Activated CD4-positive, CD25-positive, alpha-beta regulatory T cell (primary cell): ENCODE measurements at regions not wholly inside any gene's neighbourhood (a gene's known extent, or its start where the extent isn't known, plus 50 kb on each side); places are given as distances from the start of the nearest gene placed in this dataset.
"Not testable (repeated sequence)": the region's sequence is repeated elsewhere in the genome, so short reads cannot be mapped to it uniquely, and the experiment has no call there.

ENCODE experiments used
- DNase-seq, 4 experiments: peaks; one replicate each; lab custom pipeline; 2025; lab: John Stamatoyannopoulos, UW

DNA sequence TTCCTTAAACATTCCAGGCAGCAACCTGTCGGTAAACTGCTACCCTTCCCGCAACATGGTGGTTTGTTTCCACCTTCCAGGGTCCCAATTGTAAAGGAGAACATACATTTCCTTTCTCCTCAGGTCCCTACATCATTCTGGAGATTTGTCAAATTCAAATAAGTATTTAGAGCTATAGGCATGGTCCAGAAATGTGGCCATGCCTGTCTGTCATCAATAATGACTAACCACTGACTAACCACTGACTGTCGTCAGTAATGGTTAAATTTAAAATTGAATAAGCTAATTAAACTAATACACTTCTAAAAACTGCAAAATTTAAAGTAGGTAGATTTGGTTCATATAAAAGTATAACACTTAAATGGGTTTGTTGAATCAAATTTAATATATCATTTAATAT lies 984.0 kb upstream of the SLC39A10 start:
- no peak for DNase-seq

- DNase-seq, result no peak
Observed at GRCh38 chr2:194661431-194661830, 995.6 kb upstream of the SLC39A10 start.

- not testable (repeated sequence) for DNase-seq
Observed at GRCh38 chr2:194639057-194639456, 1018.0 kb upstream of the SLC39A10 start.

DNA sequence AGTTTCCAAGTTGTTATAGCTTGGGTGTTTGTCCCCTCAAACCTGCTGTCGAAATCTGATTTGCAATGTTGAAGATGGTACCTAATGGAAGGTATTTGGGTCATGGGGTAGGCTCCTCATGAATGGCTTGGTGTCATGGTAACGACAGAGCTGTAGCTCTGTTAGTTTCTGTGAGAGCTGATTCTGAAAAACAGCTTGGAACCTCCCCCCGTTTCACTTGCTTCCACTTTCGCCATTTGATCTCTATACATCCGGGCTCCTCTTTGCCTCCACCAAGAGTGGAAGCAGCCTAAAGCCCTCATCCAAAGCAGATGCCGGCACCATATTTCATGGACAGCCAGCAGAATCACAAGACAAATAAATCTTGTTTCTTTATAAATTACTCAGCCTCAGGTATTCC lies 1035.1 kb upstream of the SLC39A10 start:
- no peak for DNase-seq

- no peak for DNase-seq
Observed at GRCh38 chr2:194619366-194619765, 1037.7 kb upstream of the SLC39A10 start.

GRCh38 chr2:194618432-194618831 lies 1038.6 kb upstream of the SLC39A10 start:
- no peak for DNase-seq

- no peak for DNase-seq
Observed at GRCh38 chr2:194616334-194616733, 1040.7 kb upstream of the SLC39A10 start.

DNA sequence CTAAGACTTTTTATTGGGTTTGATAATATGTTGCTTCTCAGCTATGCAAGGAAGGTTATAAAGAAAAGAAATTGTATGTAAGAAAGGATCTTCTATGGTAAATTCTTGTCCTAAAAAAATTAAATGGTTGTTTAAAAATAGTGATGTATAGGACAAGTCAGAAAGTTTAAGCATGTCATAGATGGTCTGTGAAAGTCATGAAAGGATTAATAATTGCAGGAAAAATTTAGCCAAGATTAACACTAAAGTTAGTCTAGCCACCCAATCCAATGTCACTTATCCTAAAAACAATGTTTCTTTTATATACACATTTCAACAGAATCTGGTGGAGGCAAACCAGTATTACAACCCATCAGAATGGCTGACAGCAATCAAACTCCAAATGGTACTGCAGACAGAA lies 1046.7 kb upstream of the SLC39A10 start:
- DNase-seq, result no peak

DNA sequence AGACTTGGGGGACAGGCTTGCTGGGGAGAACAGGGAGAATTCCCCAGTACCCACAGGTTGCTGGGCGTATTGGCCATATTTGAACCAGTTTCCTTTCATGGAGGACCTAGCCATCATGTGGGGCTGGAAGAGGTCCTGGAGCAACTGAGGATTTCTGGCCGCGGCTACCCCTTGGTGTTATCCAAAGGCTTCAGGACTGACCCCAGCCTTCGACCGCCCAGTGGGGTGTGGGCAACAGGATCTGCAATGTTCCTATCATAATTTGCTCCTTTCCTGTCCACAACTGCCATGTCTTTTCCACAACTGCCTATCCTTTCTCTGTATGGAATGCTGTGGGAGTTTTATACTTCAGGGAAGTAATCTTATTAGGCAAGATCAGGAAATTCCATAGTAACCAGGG lies 1053.6 kb upstream of the SLC39A10 start:
- DNase-seq, result no peak

- DNase-seq, result no peak
Observed at GRCh38 chr2:194602750-194603149, 1054.3 kb upstream of the SLC39A10 start.

DNA sequence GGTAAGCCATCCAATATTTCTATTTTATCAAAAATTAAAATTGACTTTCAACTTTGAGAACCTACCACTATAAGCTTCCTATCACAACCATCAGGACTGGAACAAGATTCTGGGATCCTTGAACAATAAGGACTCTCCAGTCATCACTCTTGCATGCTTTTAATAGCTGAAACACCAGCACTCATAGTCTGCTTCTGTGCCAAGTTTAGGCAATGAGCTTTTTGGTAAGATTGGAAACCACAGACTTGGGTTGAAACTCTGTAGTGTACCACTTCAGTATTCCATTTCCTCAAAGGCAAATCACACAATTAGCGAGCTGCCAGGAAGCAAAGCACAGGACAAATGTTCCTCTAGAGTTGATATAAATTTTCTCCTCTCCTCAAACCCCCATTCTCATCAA lies 1065.8 kb upstream of the SLC39A10 start:
- DNase-seq, result no peak

DNA sequence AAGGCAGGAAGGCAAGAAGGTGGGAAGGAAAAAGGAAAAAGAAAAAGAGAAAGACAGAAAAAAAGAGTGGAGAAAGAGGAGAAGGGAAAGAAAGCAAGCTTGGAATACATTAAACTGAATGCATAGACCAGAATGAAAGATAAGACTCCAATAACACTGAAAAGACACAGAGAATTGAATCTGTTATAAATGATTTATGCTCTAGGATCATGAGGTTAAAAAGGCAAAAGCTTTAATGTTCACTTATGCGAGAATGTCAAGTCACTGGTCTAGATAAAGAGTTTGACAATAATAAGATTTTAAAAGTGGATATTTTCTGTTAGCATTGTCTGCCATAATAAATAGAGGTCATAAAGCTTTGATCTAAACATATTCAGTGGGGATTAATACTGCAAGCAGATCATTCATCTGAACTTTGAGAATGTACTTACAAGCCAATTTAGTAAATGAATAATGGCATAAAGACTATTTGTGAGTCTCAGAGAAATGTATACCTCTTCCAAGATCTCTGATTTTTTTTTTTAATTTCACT lies 1069.2 kb upstream of the SLC39A10 start:
- DNase-seq, result no peak

DNA sequence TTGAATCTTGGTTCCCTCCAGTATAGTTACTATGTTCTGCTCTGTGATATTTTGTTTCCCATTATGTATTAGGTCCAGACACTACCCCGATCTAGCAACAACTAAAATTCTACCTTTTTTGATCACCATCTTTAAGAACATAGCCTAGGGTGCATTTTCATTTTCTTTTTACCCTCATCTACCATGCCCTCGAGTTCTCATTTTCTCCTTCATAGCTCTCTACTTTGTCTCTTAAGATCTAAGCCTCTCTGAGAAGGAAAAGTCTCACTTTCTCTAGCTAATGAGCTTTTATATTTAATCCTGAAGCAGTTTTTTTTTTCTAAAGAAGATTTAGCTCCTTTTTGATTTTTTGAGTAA lies 1089.4 kb upstream of the SLC39A10 start:
- DNase-seq, result no peak

DNA sequence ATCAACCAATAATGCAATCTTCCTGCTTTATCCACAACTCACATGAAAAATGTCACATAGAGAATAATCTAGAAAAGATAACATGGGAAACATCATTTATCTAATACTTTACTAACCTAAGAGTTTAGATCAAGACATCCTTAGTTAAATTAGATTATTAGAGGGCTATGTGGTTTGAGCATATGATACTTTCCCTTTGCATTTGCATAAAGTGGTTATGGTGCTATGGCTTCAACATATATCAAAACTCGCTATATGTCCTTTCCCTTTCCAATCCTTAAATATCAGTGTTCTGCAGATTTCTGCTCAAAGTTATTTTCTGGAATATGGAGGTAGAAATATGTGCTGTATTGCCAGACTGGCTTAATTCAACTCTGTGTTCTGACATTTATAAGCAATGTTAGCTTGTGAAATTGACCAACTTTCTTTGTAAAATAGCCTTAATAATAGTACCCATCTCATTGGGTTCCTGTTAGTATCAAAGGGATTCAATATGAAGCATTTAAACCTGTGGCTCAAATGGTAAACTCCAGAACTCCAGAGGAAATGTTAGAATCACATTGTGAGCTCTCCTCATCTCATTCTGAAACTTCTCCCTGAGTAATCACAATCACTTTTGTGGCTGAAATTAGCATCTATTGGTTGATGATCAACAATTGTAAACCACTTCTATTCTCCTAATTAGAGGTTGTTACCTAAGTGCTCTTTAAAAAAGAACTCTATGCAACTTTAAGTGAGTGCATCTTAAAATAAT lies 1089.9 kb upstream of the SLC39A10 start:
- DNase-seq, result no peak

DNA sequence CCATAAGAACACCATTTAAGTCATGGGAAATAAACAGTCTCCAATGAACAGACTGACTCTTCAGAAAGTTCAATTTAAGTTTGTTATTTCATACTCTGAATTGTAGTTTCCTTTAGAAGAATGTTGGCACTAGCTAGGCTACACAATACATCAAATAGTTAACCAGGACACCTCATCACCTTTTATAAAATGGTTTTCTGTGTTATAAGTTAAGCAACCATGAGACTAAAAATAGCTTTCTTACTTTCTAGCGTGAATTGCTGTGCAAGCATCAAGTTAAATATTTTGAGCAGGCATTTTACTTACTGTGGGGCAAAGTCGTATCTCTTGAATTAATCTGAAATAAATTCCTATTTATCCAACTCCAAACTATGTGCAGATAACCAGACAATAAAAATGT lies 1092.6 kb upstream of the SLC39A10 start:
- no peak for DNase-seq

- DNase-seq, result no peak
Observed at GRCh38 chr2:194562329-194562728, 1094.7 kb upstream of the SLC39A10 start.

DNA sequence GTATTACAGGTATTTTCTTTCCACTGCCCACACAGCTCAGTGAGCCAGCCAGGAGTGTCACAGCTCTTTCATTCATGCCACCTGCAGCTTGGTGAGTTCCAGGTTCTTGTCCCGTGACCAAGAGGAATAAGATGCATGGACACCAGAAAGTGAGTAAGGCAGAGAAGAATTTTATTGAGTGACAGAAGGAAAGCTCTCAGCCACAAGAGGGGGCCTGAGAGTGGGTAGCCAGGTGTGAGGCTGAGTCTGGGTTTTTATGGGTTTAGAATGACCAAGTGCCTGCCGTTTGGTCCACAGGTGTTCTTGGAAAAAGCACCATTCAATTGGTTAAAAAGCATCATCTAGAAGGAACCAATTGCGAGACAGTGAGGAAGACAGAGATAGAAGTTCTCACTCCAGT lies 1097.1 kb upstream of the SLC39A10 start:
- DNase-seq, result no peak

- no peak for DNase-seq
Observed at GRCh38 chr2:194559523-194559922, 1097.5 kb upstream of the SLC39A10 start.

DNA sequence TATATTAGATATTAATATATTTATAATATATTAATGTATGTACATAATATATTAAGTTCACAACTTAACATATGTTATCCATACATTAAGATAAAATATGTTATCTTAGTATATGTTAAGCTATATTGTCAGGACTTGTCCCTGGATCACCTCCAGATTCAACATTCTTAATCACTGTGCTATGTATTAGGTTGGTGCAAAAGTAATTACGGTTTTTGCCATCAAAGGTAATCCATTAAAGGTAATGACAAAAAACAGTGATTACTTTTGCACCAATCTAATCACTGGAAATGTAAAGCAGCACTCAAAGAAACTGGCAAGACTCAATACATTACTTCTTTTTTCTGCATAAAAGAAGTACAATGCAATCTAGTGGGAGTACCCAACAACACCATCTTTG lies 1099.0 kb upstream of the SLC39A10 start:
- no peak for DNase-seq

DNA sequence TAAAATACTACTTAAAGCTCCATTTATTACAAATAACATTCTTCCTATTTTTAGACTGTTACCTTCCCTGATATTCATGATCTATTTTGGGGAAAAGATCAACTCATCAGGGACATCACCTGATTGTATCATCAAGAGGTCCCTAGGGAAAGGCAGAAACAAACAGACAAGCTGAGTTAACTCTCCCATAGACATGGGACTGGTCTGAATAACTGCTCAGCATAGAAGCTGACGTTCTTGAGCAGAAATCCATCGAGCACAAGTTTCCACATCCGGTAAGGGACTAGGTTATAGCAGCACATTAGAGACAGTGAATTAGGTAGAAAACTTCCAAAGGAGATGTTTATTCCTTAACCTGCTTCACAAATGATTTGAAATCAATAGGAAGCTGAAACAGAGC lies 1100.4 kb upstream of the SLC39A10 start:
- no peak for DNase-seq

- no peak for DNase-seq
Observed at GRCh38 chr2:194553980-194554379, 1103.0 kb upstream of the SLC39A10 start.

DNA sequence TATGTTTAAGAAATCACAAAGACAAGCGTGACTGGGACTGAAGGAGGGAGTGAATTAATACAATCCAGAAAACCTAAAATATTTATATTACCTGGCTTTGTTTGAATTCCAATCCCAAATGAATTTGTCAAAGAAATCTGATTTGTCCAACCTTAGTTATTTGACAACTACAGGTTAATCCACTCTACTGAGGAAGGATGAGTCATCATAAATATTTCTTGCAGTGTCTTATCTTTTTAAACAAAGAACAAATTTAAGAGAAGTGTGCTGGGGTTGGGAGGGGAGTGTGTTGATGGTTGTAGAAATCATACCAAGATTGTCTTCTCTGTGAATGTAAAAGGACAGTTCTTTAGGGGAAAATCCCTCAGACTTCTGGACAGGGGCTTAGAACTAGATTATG lies 1106.3 kb upstream of the SLC39A10 start:
- no peak for DNase-seq

DNA sequence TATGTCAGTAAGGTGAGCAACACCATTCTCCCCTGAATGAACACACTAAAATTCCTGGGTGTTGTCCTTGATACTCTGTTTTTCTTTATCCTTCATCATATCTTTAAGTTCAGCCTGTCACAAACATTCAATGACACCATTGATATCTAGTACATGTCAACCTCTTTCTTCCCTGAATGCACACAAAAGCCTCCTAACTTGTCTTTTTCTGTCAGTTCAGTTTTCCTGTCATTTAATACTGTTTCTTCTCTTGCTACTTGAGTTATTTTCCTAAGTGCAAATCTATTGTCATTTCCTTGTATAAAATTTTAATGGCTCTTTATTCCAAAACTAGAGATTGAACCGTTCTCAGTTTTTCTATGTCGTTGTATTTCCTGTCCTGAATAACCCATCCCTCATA lies 1107.6 kb upstream of the SLC39A10 start:
- no peak for DNase-seq

DNA sequence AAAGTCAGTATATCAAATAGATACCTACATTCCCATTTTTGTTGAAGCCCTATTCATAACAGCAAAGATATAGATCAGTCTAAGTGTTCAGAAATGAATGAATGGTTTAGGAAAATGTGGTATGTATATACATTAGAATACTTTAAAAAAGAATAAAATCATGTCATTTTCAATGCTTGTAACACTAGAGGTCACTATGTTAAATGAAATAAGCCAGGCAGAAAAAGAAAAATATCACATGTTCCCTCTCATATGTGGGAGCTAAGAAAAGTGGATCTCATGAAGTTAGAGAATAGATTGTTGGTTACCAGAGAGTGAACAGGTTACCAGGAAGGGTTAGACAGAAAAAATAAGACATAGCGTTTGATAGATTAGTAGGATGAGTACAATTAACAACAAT lies 1111.0 kb upstream of the SLC39A10 start:
- no peak for DNase-seq
